Activated CD4-positive, alpha-beta memory T cell treated with anti-CD3 and anti-CD28 coated beads, Interleukin-2, amount 10 ng/mL, durations not matched to agents 7 days and 5 days (primary cell): ENCODE measurements at regions not wholly inside any gene's neighbourhood (a gene's known extent, or its start where the extent isn't known, plus 50 kb on each side); places are given as distances from the start of the nearest gene placed in this dataset.

Experiments
- CTCF ChIA-PET: fragments of 350-600 bp; sonication (Branson Sonifier 250); formaldehyde crosslinking; loops from one replicate; lab custom pipeline; 2021; ENCODE audit warnings: antibody characterized with exemption, inconsistent platforms; lab: Charles Lee
- POLR2A ChIA-PET: fragments of 350-600 bp; sonication (Branson Sonifier 250); formaldehyde crosslinking; loops from one replicate; lab custom pipeline; 2021; ENCODE audit warnings: antibody characterized with exemption; lab: Charles Lee
- DNase-seq: peaks from one replicate; pipeline ENCODE4 v3.0.0-alpha.2; 2020
- H3K27ac Mint-ChIP-seq: one replicate; pipeline ENCODE4 v1.8.0; 2021; ENCODE audit warnings: mild to moderate bottlenecking, mixed read lengths
- H3K27me3 Mint-ChIP-seq: one replicate; pipeline ENCODE4 v1.8.0; 2021; ENCODE audit warnings: mixed read lengths
- H3K36me3 Mint-ChIP-seq: one replicate; pipeline ENCODE4 v1.8.0; 2021; ENCODE audit warnings: low read depth, mixed read lengths
- H3K4me1 Mint-ChIP-seq: one replicate; pipeline ENCODE4 v1.8.0; 2021; ENCODE audit warnings: mixed read lengths
- H3K4me3 Mint-ChIP-seq: one replicate; pipeline ENCODE4 v1.8.0; 2021; ENCODE audit warnings: mild to moderate bottlenecking, mixed read lengths
- H3K9me3 Mint-ChIP-seq: one replicate; pipeline ENCODE4 v1.8.0; 2021; ENCODE audit warnings: mixed read lengths

DNA sequence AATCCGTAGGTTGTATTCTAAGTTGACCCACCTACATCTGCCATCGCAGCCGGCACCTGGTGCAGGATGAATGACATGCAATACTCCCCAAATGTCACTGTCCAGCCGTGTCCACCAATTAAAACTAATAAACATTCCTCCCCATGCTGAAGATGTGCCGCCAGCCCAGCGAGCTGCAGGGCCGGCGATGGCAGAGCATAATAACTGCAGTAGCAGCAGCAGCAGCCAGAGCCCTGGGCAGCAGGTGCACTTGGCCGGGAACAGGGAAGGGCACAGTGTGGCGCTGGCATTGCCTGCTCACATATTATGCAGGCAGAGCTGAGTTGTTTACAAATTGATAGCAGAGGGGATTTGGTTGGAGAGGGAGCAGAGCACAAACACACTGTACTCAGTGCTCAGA is 754.9 kb downstream of the OLFM4 start:
- Mint-ChIP-seq H3K4me1 (no peaks in the 10 kb centered on the region), H3K9me3 (no peaks in the 10 kb centered on the region), H3K27me3 (no peaks in the 10 kb centered on the region), H3K4me3 (no peak overlapping the region), H3K27ac (no peak overlapping the region), H3K36me3 (no peaks in the 10 kb centered on the region)
- no peak for DNase-seq
- ChIA-PET CTCF (interaction anchor here (0.6 to 1.3 kb wide), 2 partner anchors 14 to 533 kb away, joined by 3 to 4 read pairs; no protein-coding TSS in a partner anchor), POLR2A (no interaction called here)

DNA sequence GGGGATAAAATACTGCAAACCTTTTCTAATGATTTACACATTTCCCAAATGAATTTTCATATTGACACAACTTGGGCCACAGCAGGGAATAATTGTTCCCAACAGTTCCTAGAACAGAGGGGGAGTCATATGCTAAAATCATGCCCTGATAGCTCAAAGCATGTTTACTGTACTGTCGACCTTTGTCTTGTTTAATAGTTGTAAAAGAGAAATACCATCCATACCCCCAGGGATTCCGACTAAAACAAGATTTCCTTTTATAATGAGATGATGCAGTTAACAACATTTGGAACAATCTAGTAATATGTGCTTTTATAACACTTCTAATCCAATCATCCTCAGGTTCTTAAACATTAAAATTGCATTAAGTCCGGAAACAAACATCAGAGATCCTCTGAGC is 759.7 kb downstream of the OLFM4 start:
- POLR2A ChIA-PET: no interaction called here
- H3K27me3 Mint-ChIP-seq: no peaks in the 10 kb centered on the region
- H3K4me1 Mint-ChIP-seq: no peaks in the 10 kb centered on the region
- no peak for DNase-seq
- H3K9me3 Mint-ChIP-seq: no peaks in the 10 kb centered on the region
- CTCF ChIA-PET: no interaction called here
- H3K36me3 Mint-ChIP-seq: no peaks in the 10 kb centered on the region
- no peak overlapping the region for H3K27ac Mint-ChIP-seq
- no peak overlapping the region for H3K4me3 Mint-ChIP-seq

DNA sequence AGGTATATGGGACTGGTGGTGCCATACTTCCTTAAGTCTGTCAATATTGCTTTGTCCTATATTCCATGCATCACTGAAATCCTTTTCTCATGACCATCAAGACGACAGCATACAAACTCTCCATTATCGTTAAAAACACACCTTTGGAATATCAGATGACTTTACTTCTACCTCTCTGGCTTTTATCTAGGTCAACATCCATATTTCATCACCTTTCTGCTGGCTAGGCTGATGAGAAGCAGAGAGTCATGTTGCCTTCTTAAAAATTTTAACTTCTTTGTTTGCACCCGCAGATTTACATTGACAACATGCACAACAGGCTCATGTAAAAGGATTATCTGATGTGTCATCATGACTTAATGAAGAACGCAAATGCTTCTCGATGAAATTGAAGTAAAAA is 771.4 kb downstream of the OLFM4 start:
- Mint-ChIP-seq H3K9me3 (no peaks in the 10 kb centered on the region), H3K4me3 (no peak overlapping the region), H3K4me1 (no peaks in the 10 kb centered on the region), H3K27ac (no peak overlapping the region), H3K36me3 (no peaks in the 10 kb centered on the region), H3K27me3 (no peaks in the 10 kb centered on the region)
- ChIA-PET POLR2A (no interaction called here), CTCF (no interaction called here)
- no peak for DNase-seq

DNA sequence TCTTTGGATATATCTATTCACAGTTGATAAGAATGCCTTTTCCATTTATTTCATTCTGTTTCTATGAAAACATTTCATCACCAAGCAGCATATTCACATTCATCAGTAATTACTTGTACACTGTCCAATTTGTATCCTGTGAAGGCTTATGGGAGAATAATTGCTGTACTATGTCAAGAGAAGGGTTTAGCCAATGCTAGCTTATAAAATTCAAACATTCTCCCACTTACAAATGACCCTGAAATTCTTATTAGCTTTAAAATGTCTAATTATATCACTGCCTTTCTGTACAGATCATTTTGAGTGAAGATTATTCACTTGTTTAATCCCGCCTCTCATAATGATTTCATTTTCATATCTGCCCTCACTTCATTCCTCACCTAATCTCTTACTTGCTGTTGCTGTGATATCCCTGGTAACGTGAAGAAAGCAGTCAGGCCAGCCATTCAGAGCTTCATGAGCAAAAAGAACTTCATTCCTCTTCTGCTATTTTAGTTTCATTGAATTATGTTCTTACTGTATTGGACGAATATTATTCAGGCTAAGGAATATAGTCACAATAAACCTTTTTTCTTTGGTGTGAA is 778.7 kb downstream of the OLFM4 start:
- Mint-ChIP-seq H3K36me3 (no peaks in the 10 kb centered on the region), H3K9me3 (no peaks in the 10 kb centered on the region)

DNA sequence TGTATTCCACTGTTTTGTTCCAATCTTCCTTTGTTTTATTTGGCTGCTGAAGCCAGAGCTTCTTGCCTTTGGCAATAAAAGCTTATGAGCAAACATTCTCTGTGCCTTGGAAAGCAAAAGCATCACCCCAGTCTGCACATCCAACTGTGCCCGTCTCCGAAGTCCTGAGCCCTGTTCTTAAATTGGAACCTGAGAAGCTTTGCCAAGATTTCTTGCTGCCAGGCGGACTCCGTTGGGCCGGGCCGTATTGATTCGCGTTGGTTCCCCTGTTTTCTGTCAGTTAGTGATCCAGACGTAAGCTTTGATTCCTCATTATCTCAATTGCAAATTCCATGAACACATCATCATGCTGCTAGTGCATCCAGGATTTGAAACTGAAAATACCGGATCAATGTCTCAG is 793.0 kb downstream of the OLFM4 start:
- ChIA-PET POLR2A (no interaction called here), CTCF (no interaction called here)
- DNase-seq: no peak

More for the DNA sequence above, 778.7 kb downstream of the OLFM4 start:
- DNase-seq: no peak
- Mint-ChIP-seq H3K27me3 (no peaks in the 10 kb centered on the region), H3K27ac (no peak overlapping the region), H3K4me1 (no peaks in the 10 kb centered on the region), H3K4me3 (no peak overlapping the region)
- ChIA-PET CTCF (no interaction called here), POLR2A (no interaction called here)

DNA sequence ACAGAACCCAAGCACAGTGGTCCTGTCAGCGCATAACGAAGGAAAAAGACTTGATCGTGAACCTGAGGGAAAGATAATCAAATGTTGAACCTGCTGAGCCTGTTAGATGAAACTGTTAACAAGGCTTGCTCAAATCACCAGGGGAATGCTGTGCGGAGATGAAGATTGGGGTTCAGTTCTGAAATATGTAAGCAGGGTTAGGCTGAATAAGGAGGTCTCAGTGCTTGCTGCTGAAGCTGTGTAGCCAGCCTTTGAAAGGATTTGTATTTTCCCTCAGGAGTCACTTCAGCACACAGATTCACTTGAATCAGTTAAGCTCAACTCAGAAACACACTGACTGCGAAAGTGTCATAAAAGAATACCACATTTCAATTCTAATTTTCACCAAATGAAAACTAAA is 793.5 kb downstream of the OLFM4 start:
- POLR2A ChIA-PET: no interaction called here
- CTCF ChIA-PET: no interaction called here
- Mint-ChIP-seq H3K4me3 (no peak overlapping the region), H3K9me3 (no peaks in the 10 kb centered on the region), H3K36me3 (no peaks in the 10 kb centered on the region), H3K4me1 (no peaks in the 10 kb centered on the region), H3K27me3 (no peaks in the 10 kb centered on the region), H3K27ac (no peak overlapping the region)
- no peak for DNase-seq

More for the DNA sequence above, 793.0 kb downstream of the OLFM4 start:
- no peak overlapping the region for H3K27ac Mint-ChIP-seq
- no peaks in the 10 kb centered on the region for H3K27me3 Mint-ChIP-seq
- no peak overlapping the region for H3K4me3 Mint-ChIP-seq
- H3K36me3 Mint-ChIP-seq: no peaks in the 10 kb centered on the region
- no peaks in the 10 kb centered on the region for H3K9me3 Mint-ChIP-seq
- no peaks in the 10 kb centered on the region for H3K4me1 Mint-ChIP-seq

DNA sequence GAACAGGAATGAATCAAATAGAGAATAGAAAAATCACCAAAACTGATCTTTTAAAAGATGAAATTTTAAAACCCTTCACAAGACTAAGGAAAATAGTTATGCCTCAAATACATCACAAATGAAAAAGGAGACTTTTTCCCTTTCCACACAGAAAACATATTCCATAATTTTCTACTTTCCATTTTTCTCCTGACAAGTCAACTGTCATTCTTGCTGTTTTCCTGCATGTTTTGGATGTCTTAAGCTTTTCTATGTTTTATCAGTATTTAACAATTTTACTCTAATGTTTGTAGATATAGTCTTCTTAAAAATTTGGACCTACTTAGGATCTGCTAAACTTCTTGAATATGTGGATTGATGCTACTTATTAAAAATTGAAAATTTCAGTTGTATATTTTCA is 810.8 kb downstream of the OLFM4 start:
- peaks cover 6% of the 10 kb centered on the region for H3K9me3 Mint-ChIP-seq
- ChIA-PET POLR2A (no interaction called here), CTCF (no interaction called here)
- no peaks in the 10 kb centered on the region for H3K36me3 Mint-ChIP-seq
- no peaks in the 10 kb centered on the region for H3K27me3 Mint-ChIP-seq
- H3K4me1 Mint-ChIP-seq: no peaks in the 10 kb centered on the region
- H3K4me3 Mint-ChIP-seq: no peak overlapping the region
- no peak overlapping the region for H3K27ac Mint-ChIP-seq
- no peak for DNase-seq

DNA sequence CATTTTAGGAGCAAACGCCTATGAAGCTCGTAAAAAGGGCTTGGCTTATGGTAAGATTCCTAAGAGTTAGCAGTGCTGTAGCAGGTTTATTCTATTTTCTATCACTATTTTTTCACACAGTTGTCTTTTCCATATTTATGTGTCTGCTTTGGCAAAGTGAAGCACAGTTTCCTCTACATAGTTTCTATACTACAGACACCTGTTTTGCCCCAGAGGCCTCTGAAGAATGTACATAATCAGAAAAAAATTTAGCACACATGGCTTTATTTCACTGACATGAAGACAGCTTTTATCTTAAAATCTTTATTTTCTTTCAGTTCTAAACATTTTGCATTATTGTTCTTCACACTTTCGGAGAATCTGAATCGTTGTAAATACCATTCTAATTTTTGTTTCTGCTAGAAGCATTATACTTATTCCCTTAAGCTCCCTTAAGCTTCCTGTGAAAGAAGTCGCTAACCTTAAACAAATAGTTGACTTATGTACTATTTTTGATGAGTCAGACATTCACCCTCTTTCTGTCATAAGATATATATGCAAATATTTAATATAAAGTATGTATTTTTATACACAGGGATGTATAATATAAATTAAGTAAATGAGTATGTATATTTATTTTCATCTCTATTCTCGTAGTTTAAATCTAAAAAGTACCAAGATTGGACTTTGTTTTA is 816.0 kb downstream of the OLFM4 start:
- Mint-ChIP-seq H3K4me3 (no peak overlapping the region), H3K4me1 (no peaks in the 10 kb centered on the region), H3K9me3 (peaks cover 7% of the 10 kb centered on the region), H3K27ac (no peak overlapping the region), H3K36me3 (no peaks in the 10 kb centered on the region), H3K27me3 (no peaks in the 10 kb centered on the region)
- ChIA-PET CTCF (no interaction called here), POLR2A (no interaction called here)
- DNase-seq: no peak

DNA sequence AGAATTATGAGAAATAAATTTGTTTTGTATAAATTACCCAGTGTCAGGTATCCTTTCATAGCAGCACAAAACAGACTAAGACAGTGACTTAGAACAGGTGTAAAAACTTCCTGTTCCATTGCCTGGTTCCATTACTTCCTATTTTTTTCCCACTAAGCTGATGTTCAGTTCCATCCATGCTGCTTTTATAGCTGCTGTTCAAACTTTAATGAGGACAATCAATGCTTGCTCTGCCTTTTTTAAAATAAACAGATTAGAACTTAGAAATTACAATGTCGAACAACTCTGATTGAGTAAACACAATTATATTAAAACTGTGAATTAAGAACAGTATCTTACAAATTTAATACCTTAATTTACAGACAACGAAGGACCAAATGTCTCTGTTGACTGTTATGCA is 818.9 kb downstream of the OLFM4 start:
- ChIA-PET CTCF (no interaction called here), POLR2A (no interaction called here)
- H3K9me3 Mint-ChIP-seq: peaks cover 9% of the 10 kb centered on the region
- no peaks in the 10 kb centered on the region for H3K4me1 Mint-ChIP-seq
- H3K27ac Mint-ChIP-seq: no peak overlapping the region
- DNase-seq: no peak
- no peaks in the 10 kb centered on the region for H3K36me3 Mint-ChIP-seq
- no peaks in the 10 kb centered on the region for H3K27me3 Mint-ChIP-seq
- no peak overlapping the region for H3K4me3 Mint-ChIP-seq

DNA sequence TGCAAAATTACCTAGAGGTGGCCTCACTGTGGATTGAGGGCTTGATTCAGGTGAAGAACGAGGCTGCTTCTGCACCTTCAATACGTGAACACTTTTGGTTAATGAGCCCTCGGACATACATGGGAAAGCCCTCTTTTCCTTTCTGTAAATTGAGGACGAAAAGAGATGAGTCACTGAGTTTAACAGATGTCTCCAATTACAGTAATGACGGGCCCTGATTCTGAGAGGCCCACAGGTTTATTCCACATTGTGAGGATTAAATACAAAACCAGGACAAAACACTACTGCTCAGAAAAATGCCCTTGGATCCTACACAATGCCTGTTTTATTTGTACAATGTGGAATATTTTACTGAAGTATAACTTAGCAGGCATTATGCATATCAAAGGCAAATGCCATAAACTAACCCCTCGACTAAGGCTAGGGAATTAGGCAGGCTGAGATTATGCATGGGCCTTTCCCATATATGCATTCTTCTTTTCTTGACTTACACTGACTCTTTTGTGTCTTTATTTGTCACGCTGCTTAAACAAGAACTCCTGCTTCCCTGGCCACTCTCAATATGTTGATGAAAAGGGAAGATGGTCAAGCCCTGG is 819.9 kb downstream of the OLFM4 start:
- peaks cover 5% of the 10 kb centered on the region for H3K9me3 Mint-ChIP-seq

DNA sequence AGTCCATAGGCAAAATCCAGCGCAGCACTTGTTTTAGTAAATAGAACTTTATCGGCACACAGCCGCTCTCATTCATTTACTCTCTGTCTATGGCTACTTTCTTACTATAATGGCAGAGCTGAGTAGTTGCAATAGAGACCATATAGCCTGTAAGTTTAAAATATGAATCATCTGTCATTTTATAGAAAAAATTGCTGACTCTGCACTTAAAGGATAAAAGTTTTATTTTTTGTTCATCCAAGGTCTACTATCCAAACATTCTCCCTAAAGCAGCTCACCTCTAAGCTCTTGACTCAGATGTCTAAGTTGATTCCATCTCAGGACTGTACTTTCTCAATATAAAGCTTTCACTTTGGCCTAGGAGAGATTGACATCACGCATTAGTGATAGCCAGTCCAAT is 825.7 kb downstream of the OLFM4 start:
- Mint-ChIP-seq H3K9me3 (peaks cover 11% of the 10 kb centered on the region), H3K4me3 (no peak overlapping the region), H3K36me3 (no peaks in the 10 kb centered on the region), H3K4me1 (no peaks in the 10 kb centered on the region), H3K27ac (no peak overlapping the region), H3K27me3 (no peaks in the 10 kb centered on the region)
- POLR2A ChIA-PET: no interaction called here
- CTCF ChIA-PET: no interaction called here
- no peak for DNase-seq

More for the DNA sequence above, 819.9 kb downstream of the OLFM4 start:
- no peak for DNase-seq
- H3K27ac Mint-ChIP-seq: no peak overlapping the region
- no peak overlapping the region for H3K4me3 Mint-ChIP-seq
- POLR2A ChIA-PET: no interaction called here
- H3K36me3 Mint-ChIP-seq: no peaks in the 10 kb centered on the region
- no peaks in the 10 kb centered on the region for H3K4me1 Mint-ChIP-seq
- CTCF ChIA-PET: no interaction called here
- no peaks in the 10 kb centered on the region for H3K27me3 Mint-ChIP-seq

DNA sequence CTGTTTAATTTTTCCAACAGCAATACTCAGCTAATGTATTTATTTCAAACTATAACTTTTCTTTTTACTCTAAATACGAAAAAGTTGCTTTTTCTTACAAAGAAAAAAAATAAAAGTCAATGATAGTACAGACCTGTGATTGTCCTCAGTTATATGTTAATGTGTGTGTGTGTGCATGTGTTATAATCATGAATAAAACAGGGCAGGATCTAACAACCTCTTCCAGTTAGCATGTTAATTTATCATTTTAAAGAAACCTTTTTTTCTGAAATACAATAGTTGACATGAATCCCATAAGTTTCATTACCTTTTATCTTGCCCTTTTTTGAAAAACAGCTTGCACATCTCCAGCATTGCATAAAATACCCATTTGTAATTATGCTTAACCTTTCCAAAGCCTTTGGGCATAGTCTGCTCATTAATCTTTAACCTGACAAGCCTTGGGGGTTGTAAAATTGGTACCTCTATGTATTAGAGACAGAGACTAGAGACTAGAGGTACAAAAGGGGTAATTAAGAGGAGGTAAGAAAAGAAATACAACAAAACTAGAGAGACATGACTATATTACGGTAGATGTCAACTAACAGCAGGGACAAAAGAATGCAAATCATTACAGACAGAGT is 828.1 kb downstream of the OLFM4 start:
- ChIA-PET CTCF (no interaction called here), POLR2A (no interaction called here)
- H3K4me3 Mint-ChIP-seq: no peak overlapping the region
- no peaks in the 10 kb centered on the region for H3K36me3 Mint-ChIP-seq
- H3K27ac Mint-ChIP-seq: no peak overlapping the region
- H3K9me3 Mint-ChIP-seq: peaks cover 9% of the 10 kb centered on the region
- no peaks in the 10 kb centered on the region for H3K27me3 Mint-ChIP-seq
- no peaks in the 10 kb centered on the region for H3K4me1 Mint-ChIP-seq
- no peak for DNase-seq

DNA sequence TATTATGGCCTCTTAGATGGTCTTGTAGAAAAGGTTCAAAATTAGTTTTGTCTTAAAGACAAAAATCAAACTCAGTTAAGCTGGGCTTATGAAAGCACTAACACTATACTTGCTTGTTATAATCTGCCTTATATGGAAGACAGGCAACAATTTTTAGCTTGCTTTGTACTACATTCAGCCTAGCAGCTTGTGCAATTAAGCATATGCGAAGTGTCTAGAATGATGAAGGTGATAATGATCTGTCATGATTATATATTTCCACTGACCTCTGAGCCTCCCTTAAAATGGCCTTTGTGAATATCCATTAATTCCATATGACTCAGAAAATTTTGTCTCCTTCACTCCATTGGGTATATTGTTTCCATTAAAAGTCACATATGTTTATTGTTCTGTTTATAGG is 834.9 kb downstream of the OLFM4 start:
- ChIA-PET POLR2A (no interaction called here), CTCF (no interaction called here)
- no peak for DNase-seq
- Mint-ChIP-seq H3K4me1 (no peaks in the 10 kb centered on the region), H3K27me3 (no peaks in the 10 kb centered on the region), H3K27ac (no peak overlapping the region), H3K36me3 (no peaks in the 10 kb centered on the region), H3K9me3 (peaks cover 4% of the 10 kb centered on the region), H3K4me3 (no peak overlapping the region)
